GM06990 (cell line): ENCODE measurements at regions not wholly inside any gene's neighbourhood (a gene's known extent, or its start where the extent isn't known, plus 50 kb on each side); places are given as distances from the start of the nearest gene placed in this dataset.
"Not testable (repeated sequence)": the region's sequence is repeated elsewhere in the genome, so short reads cannot be mapped to it uniquely, and the experiment has no call there.

ENCODE experiments used
- DNase-seq: peaks from one replicate; pipeline ENCODE4 v3.0.0-alpha.2; 2011; ENCODE audit not compliant: insufficient read length; ENCODE audit errors: extremely low read depth
- H3K27me3 ChIP-seq: replicated peaks from 2 replicates; pipeline ENCODE4 v1.6.0; 2011; ENCODE audit warnings: low read length; ENCODE audit not compliant: control insufficient read depth, insufficient read depth
- H3K36me3 ChIP-seq: 2 replicates; pipeline ENCODE4 v1.5.1; 2011; ENCODE audit warnings: low read length; ENCODE audit not compliant: control insufficient read depth, insufficient read depth
- H3K4me3 ChIP-seq: replicated peaks from 2 replicates; pipeline ENCODE4 v1.5.1; 2011; ENCODE audit warnings: low read depth, mild to moderate bottlenecking, control low read depth, low read length
- TF ChIP-seq, protein P1 (sequence below): IDR thresholded peaks from 2 replicates; pipeline ENCODE4 v1.5.1; 2011; ENCODE audit warnings: low read length, control low read depth, mild to moderate bottlenecking, inconsistent platforms; ENCODE audit not compliant: insufficient read depth, poor library complexity, severe bottlenecking

DNA sequence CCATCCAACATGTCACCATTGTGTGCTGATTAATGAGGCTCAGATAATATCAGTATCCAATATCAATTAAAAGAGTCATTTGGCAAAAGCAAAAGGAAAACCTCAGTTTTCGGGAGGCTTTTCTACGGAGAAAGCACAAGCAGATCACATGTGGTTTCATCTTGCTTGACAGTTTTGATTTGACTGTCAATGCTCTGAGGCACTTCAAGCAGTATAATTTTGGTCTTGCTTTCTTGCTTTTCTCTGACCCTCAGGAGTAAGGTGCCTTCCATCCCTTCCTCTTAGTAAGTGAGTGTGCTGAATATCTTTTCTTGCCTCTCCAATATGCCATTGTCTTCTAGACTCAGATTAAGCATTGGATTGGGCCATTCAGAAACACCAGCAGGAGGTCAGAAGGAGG, 115.5 kb upstream of the CALCR start:
- H3K27me3 ChIP-seq, result no peaks in the 10 kb centered on the region
- TF ChIP-seq, protein P1, sequence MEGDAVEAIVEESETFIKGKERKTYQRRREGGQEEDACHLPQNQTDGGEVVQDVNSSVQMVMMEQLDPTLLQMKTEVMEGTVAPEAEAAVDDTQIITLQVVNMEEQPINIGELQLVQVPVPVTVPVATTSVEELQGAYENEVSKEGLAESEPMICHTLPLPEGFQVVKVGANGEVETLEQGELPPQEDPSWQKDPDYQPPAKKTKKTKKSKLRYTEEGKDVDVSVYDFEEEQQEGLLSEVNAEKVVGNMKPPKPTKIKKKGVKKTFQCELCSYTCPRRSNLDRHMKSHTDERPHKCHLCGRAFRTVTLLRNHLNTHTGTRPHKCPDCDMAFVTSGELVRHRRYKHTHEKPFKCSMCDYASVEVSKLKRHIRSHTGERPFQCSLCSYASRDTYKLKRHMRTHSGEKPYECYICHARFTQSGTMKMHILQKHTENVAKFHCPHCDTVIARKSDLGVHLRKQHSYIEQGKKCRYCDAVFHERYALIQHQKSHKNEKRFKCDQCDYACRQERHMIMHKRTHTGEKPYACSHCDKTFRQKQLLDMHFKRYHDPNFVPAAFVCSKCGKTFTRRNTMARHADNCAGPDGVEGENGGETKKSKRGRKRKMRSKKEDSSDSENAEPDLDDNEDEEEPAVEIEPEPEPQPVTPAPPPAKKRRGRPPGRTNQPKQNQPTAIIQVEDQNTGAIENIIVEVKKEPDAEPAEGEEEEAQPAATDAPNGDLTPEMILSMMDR, result no peak
- no peaks in the 10 kb centered on the region for H3K36me3 ChIP-seq
- no peak overlapping the region for H3K4me3 ChIP-seq
- DNase-seq, result no peak

DNA sequence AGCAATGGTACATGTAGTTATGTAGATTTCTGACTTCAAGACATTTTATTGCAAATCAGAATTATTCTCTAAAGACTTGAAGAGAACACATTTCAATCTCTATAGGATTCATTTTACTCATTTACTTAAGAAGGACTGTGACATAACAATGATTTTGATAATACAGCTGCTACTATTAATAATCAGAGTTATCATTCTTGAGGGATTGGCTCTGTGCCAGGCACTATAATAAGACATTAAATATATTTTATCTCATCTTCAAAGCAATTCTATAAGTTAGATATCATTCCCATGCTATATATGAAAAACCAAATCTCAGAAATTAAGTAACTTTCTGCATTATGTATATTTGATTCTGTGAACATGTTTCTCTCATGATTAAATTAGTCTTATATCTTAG, 103.7 kb upstream of the CALCR start:
- no peak overlapping the region for H3K4me3 ChIP-seq
- no peak for DNase-seq
- no peaks in the 10 kb centered on the region for H3K36me3 ChIP-seq
- no peaks in the 10 kb centered on the region for H3K27me3 ChIP-seq
- TF ChIP-seq, protein P1, result no peak

GRCh38 chr7:93663561-93664299, 89.2 kb upstream of the CALCR start:
- TF ChIP-seq, protein P1, result no peak
- no peak for DNase-seq
- H3K36me3 ChIP-seq, result no peaks in the 10 kb centered on the region
- H3K27me3 ChIP-seq, result no peaks in the 10 kb centered on the region
- H3K4me3 ChIP-seq, result no peak overlapping the region

- H3K36me3 ChIP-seq, DNase-seq, H3K27me3 ChIP-seq, H3K4me3 ChIP-seq: not testable (repeated sequence)
Measured at GRCh38 chr7:93658163-93658562, 83.6 kb upstream of the CALCR start.

GRCh38 chr7:93651603-93652159, 77.2 kb upstream of the CALCR start:
- DNase-seq, result no peak
- Histone ChIP-seq H3K4me3 (no peak overlapping the region), H3K27me3 (no peaks in the 10 kb centered on the region; the same call in 1 of the 2 replicates), H3K36me3 (no peaks in the 10 kb centered on the region)
- TF ChIP-seq, protein P1, result no peak

DNA sequence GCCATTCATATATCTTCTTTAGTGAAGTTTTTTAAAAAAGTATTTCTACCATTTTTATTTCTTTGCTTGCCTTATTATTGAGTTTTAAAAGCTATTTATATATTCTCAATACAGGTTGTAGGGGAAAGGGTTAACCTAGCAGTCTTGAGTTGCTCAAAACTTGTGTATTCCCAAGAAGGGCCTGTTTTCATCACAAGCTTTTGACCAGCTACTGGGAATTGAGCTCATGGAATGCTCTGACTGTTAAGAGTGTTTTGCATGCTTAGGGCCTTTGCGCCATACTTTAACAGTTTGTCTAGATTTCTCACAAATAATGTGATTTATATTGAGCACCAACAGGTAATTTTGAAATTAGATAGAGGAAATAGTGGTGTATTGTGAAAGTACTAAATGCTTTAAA, 72.0 kb upstream of the CALCR start:
- Histone ChIP-seq H3K27me3 (no peaks in the 10 kb centered on the region; the same call in 1 of the 2 replicates), H3K4me3 (no peak overlapping the region), H3K36me3 (no peaks in the 10 kb centered on the region)
- TF ChIP-seq, protein P1, result no peak
- DNase-seq, result no peak
